ENCODE measurements at regions not wholly inside any gene's neighbourhood (a gene's known extent, or its start where the extent isn't known, plus 50 kb on each side); places are given as distances from the start of the nearest gene placed in this dataset.

GRCh38 chr2:139622691-139623090 lies 842.5 kb upstream of the NXPH2 start:
- TF ChIP-seq CEBPB (IDR thresholded peaks at IDR 0.05) (no peak), RAD21 (IDR thresholded peaks at IDR 0.05; ENCODE audit: low read depth) (no peak), MAX (IDR thresholded peaks at IDR 0.05) (no peak), TAF1 (IDR thresholded peaks at IDR 0.05; ENCODE audit: low read depth) (no peak), YY1 (IDR thresholded peaks at IDR 0.05; ENCODE audit: low read depth) (no peak), REST (IDR thresholded peaks at IDR 0.05; ENCODE audit: low read depth) (no peak), EGR1 (IDR thresholded peaks at IDR 0.05) (no peak), TEAD4 (IDR thresholded peaks at IDR 0.05) (no peak), EP300 (IDR thresholded peaks at IDR 0.05; ENCODE audit: borderline replicate concordance) (no peak)

Measured in Ishikawa (cell line).